B cell (primary cell): ENCODE measurements at regions not wholly inside any gene's neighbourhood (a gene's known extent, or its start where the extent isn't known, plus 50 kb on each side); places are given as distances from the start of the nearest gene placed in this dataset.

Experiments
- ATAC-seq: fragments of 200-7000 bp; cut with Tn5 transposase; one replicate; pipeline ENCODE4 v1.10.0; 2021; ENCODE audit warnings: low read depth, mild to moderate bottlenecking, moderate number of reproducible peaks, moderate library complexity
- CTCF ChIA-PET: fragments of 350-600 bp; sonication (Branson Sonifier 250); formaldehyde crosslinking; loops from one replicate; lab custom pipeline; 2021; ENCODE audit warnings: antibody characterized with exemption, inconsistent platforms; lab: Charles Lee
- POLR2A ChIA-PET: fragments of 350-600 bp; sonication (Branson Sonifier 250); formaldehyde crosslinking; loops from one replicate; lab custom pipeline; 2021; ENCODE audit warnings: antibody characterized with exemption; lab: Charles Lee
- DNase-seq: peaks from one replicate; pipeline ENCODE4 v3.0.0; 2013
- H2AFZ ChIP-seq: 2 replicates; pipeline ENCODE4 v1.6.1; 2012; ENCODE audit warnings: mild to moderate bottlenecking, low read depth, low read length; ENCODE audit not compliant: insufficient read depth, poor library complexity, severe bottlenecking
- H3K27ac ChIP-seq, 2 donors: 1 replicate in 1 of 2; 2 replicates in 1 of 2; pipeline ENCODE4 v1.5.1; 2012 to 2013; ENCODE audit warnings: low read length in 2 of 2, mild to moderate bottlenecking in 2 of 2, moderate library complexity in 1 of 2
- H3K27me3 ChIP-seq, 4 experiments: fragments of 200-600 bp in 1 of 4; sonication (generic) in 1 of 4; replicated peaks in 1 of 4; 1 replicate in 2 of 4; 2 replicates in 2 of 4; pipeline versions ENCODE4 v1.6.1 to v1.7.0; 2013 to 2016; ENCODE audit warnings: low read length in 3 of 4, mild to moderate bottlenecking in 2 of 4, mixed read lengths in 1 of 4, moderate library complexity in 1 of 4; ENCODE audit not compliant: insufficient read depth in 4 of 4, control insufficient read depth in 3 of 4; ENCODE audit errors: control extremely low read depth in 1 of 4
- H3K36me3 ChIP-seq, 2 experiments: replicated peaks in 1 of 2; 1 replicate in 1 of 2; 2 replicates in 1 of 2; pipeline versions ENCODE4 v1.6.1 to v1.7.1; 2013; ENCODE audit warnings: low read length in 1 of 2; ENCODE audit not compliant: insufficient read depth in 2 of 2, control insufficient read depth in 1 of 2; ENCODE audit errors: control extremely low read depth in 1 of 2, extremely low read depth in 1 of 2
- H3K4me1 ChIP-seq, 2 donors: fragments of 200-600 bp in 1 of 2; sonication (generic) in 1 of 2; 1 replicate in 1 of 2; 2 replicates in 1 of 2; pipeline versions ENCODE4 v1.5.1 to v1.6.1; 2013 to 2017; ENCODE audit warnings: low read length in 2 of 2; ENCODE audit not compliant: control insufficient read depth in 2 of 2, insufficient read depth in 2 of 2
- H3K4me2 ChIP-seq: replicated peaks from 2 replicates; pipeline ENCODE3; 2012; ENCODE audit warnings: mild to moderate bottlenecking, low read depth, low read length; ENCODE audit not compliant: poor library complexity, severe bottlenecking
- H3K4me3 ChIP-seq, 5 experiments: fragments of 200-600 bp in 1 of 5; sonication (generic) in 1 of 5; 1 replicate in 3 of 5; 2 replicates in 2 of 5; pipeline versions ENCODE4 v1.5.1 to v1.7.0; 2011 to 2016; ENCODE audit warnings: low read length in 4 of 5, mild to moderate bottlenecking in 4 of 5, low read depth in 2 of 5, control low read depth in 1 of 5, moderate library complexity in 1 of 5; ENCODE audit not compliant: insufficient read depth in 1 of 5; ENCODE audit errors: control extremely low read depth in 1 of 5, extremely low read depth in 1 of 5
- H3K79me2 ChIP-seq: fragments of 200-600 bp; sonication (generic); one replicate; pipeline ENCODE4 v1.6.0; 2016; ENCODE audit warnings: low read length; ENCODE audit not compliant: control insufficient read depth, insufficient read depth
- H3K9ac ChIP-seq: fragments of 200-600 bp; sonication (generic); 2 replicates; pipeline ENCODE4 v1.6.1; 2017; ENCODE audit warnings: mild to moderate bottlenecking, low read length, moderate library complexity
- H3K9me3 ChIP-seq, 3 donors: one replicate each; pipeline versions ENCODE4 v1.6.1 to v1.7.1; 2013; ENCODE audit warnings: low read length in 2 of 3; ENCODE audit not compliant: control insufficient read depth in 2 of 3, insufficient read depth in 1 of 3; ENCODE audit errors: control extremely low read depth in 1 of 3
- H4K20me1 ChIP-seq: 2 replicates; pipeline ENCODE4 v1.6.0; 2012; ENCODE audit warnings: mild to moderate bottlenecking, low read length; ENCODE audit not compliant: insufficient read depth, control insufficient read depth, poor library complexity, severe bottlenecking
- H3K27ac Mint-ChIP-seq: one replicate; pipeline ENCODE4 v1.8.0; 2021; ENCODE audit warnings: mixed read lengths
- H3K27me3 Mint-ChIP-seq: one replicate; pipeline ENCODE4 v1.8.0; 2021; ENCODE audit warnings: mixed read lengths
- H3K4me1 Mint-ChIP-seq: one replicate; pipeline ENCODE4 v1.8.0; 2021; ENCODE audit warnings: mixed read lengths
- H3K4me3 Mint-ChIP-seq: one replicate; pipeline ENCODE4 v1.8.0; 2021; ENCODE audit warnings: mixed read lengths
- H3K9me3 Mint-ChIP-seq: one replicate; pipeline ENCODE4 v1.8.0; 2022; ENCODE audit warnings: mixed read lengths; ENCODE audit not compliant: insufficient read depth
- EZH2 ChIP-seq: IDR thresholded peaks from 2 replicates; pipeline ENCODE4 v1.6.1; 2012; ENCODE audit warnings: borderline replicate concordance, low read depth, mild to moderate bottlenecking, moderate library complexity, low read length; ENCODE audit not compliant: insufficient read depth, poor library complexity, severe bottlenecking
- WGBS: methylation state at CpG from one replicate; pipeline ENCODE4 v1.1.5; 2013; ENCODE audit warnings: missing lambda C conversion rate; ENCODE audit not compliant: insufficient coverage; 5-methylcytosine and 5-hydroxymethylcytosine counted together
- intact Hi-C: fragments of 100-400 bp; cut with micrococcal nuclease; formaldehyde crosslinking; loops from one replicate; pipeline ENCODE4 v1.10.0; 2022
- TF ChIP-seq, protein P1 (sequence below): fragments of 200-600 bp; IDR thresholded peaks from one replicate; pipeline ENCODE4 v1.8.0; 2022; ENCODE audit warnings: antibody characterized with exemption, mild to moderate bottlenecking

DNA sequence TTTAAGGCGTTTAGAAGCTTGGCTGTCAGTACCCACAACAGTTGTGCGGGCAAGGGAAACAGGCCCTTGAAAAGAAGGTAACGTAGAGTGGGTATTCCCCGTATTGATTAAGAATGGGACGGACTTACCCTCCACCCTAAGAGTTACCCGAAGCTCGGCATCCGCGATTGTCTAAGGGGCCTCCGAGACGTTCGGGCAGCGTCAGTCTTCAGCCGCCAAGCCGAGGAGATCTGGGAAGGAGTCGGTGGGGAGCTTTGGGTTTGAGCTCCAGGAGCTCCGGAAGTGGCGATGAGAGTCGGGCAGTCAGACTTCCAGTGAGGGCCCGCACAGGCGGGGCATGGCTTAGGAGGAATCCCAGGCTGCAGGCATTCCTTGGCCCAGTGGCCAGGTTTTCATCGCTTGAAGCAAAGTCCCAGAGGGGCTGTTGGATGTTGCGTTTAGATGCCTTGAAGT lies 748.2 kb upstream of the ADGRB3 start:
- Histone ChIP-seq H3K27ac (no peak overlapping the region), H4K20me1 (no peaks in the 10 kb centered on the region), H2AFZ (no peak overlapping the region), H3K9me3 (peaks cover 0 to 17% (median 0%) of the 10 kb centered on the region in 3 donors), H3K4me2 (no peak overlapping the region), H3K9ac (no peak overlapping the region), H3K27me3 (no peaks in the 10 kb centered on the region), H3K36me3 (no peaks in the 10 kb centered on the region), H3K4me3 (no peak overlapping the region), H3K4me1 (no peaks in the 10 kb centered on the region), H3K79me2 (no peaks in the 10 kb centered on the region)
- H3K27ac Mint-ChIP-seq, result no peak overlapping the region
- ChIA-PET CTCF (no interaction called here), POLR2A (no interaction called here)
- no peak overlapping the region for H3K4me3 Mint-ChIP-seq
- no peaks in the 10 kb centered on the region for H3K9me3 Mint-ChIP-seq
- no peak for ATAC-seq
- WGBS, result 98% methylated on average over 20 of the region's 23 CpGs
- no peaks in the 10 kb centered on the region for H3K27me3 Mint-ChIP-seq
- H3K4me1 Mint-ChIP-seq, result peaks cover 2% of the 10 kb centered on the region
- DNase-seq, result no peak
- TF ChIP-seq EZH2, result no peak
- TF ChIP-seq, protein P1, sequence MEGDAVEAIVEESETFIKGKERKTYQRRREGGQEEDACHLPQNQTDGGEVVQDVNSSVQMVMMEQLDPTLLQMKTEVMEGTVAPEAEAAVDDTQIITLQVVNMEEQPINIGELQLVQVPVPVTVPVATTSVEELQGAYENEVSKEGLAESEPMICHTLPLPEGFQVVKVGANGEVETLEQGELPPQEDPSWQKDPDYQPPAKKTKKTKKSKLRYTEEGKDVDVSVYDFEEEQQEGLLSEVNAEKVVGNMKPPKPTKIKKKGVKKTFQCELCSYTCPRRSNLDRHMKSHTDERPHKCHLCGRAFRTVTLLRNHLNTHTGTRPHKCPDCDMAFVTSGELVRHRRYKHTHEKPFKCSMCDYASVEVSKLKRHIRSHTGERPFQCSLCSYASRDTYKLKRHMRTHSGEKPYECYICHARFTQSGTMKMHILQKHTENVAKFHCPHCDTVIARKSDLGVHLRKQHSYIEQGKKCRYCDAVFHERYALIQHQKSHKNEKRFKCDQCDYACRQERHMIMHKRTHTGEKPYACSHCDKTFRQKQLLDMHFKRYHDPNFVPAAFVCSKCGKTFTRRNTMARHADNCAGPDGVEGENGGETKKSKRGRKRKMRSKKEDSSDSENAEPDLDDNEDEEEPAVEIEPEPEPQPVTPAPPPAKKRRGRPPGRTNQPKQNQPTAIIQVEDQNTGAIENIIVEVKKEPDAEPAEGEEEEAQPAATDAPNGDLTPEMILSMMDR, result no peak
- intact Hi-C loops, result no loop called here

DNA sequence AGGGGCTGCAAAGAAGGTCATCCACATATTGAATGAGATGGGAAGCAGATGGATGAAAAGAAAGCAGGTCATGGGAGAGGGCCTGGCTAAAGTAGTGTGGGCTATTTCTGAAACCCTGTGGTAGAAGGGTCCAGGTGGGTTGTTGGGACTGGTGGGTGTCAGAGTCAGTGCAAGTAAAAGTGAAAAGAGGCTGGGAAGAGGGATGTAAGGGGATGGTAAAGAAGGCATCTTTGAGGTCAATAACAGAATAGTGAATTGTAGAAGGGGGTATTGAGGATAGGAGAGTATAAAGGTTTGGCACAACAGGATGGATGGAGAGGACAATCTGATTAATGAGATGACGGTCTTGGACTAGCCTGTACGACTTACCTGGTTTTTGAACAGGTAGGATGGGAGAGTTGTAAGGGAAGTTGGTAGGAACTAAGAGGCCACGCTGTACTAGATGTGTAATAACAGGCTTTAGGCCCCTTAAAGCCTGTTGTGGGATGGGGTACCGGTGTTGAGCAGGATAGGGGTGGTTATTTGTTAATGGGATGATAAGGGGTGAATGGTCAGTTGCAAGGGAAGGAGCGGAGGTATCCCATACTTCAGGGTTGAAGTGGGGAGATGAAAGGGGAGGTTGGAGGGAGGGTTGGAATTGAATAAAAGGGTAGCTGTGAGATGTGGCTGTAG lies 748.9 kb upstream of the ADGRB3 start:
- Histone ChIP-seq H4K20me1 (no peaks in the 10 kb centered on the region), H3K27me3 (no peaks in the 10 kb centered on the region), H3K79me2 (no peaks in the 10 kb centered on the region), H3K4me3 (no peak overlapping the region), H3K4me1 (no peaks in the 10 kb centered on the region), H3K27ac (no peak overlapping the region), H3K9me3 (peaks cover 0 to 19% (median 0%) of the 10 kb centered on the region in 3 donors), H2AFZ (no peak overlapping the region), H3K4me2 (no peak overlapping the region), H3K9ac (no peak overlapping the region), H3K36me3 (no peaks in the 10 kb centered on the region)
- no peak overlapping the region for H3K27ac Mint-ChIP-seq
- ATAC-seq, result no peak
- intact Hi-C loops, result no loop called here
- ChIA-PET CTCF (no interaction called here), POLR2A (no interaction called here)
- peaks cover 2% of the 10 kb centered on the region for H3K4me1 Mint-ChIP-seq
- 92% methylated on average over 5 of the region's 5 CpGs for WGBS
- TF ChIP-seq EZH2, result no peak
- TF ChIP-seq, protein P1, result no peak
- DNase-seq, result no peak
- H3K27me3 Mint-ChIP-seq, result no peaks in the 10 kb centered on the region
- no peaks in the 10 kb centered on the region for H3K9me3 Mint-ChIP-seq
- no peak overlapping the region for H3K4me3 Mint-ChIP-seq
